ENCODE measurements at regions not wholly inside any gene's neighbourhood (a gene's known extent, or its start where the extent isn't known, plus 50 kb on each side); places are given as distances from the start of the nearest gene placed in this dataset.

GRCh38 chr3:113054552-113054951 lies 63.8 kb downstream of the GTPBP8 start (continued):
- no peak for TF ChIP-seq BRF2 (IDR thresholded peaks at IDR 0.05; ENCODE audit: borderline replicate concordance, insufficient read depth, insufficient read length)
- no peak for TF ChIP-seq ZNF134 (CRISPR knock-in tag; conservative IDR thresholded peaks at IDR 0.05)
- no peak for TF ChIP-seq CGGBP1 (CRISPR knock-in tag; IDR thresholded peaks at IDR 0.05)
- TF ChIP-seq ZNF140 (CRISPR knock-in tag; IDR thresholded peaks at IDR 0.05) = no peak
- no peak for TF ChIP-seq HDGF (IDR thresholded peaks at IDR 0.05)
- TF ChIP-seq NBN (IDR thresholded peaks at IDR 0.05; ENCODE audit: low read depth) = no peak
- TF ChIP-seq BRF1 (IDR thresholded peaks at IDR 0.05; ENCODE audit: borderline replicate concordance, extremely low read depth, insufficient read length) = no peak
- TF ChIP-seq IRF2 (CRISPR knock-in tag; IDR thresholded peaks at IDR 0.05) = no peak
- no peak for TF ChIP-seq E2F3 (CRISPR knock-in tag; IDR thresholded peaks at IDR 0.05)

GRCh38 chr3:113055201-113055600 lies 64.4 kb downstream of the GTPBP8 start:
- intact Hi-C loops (cut with micrococcal nuclease) = loop anchor here (10.0 kb wide), 1 partner anchor 570 kb away; no protein-coding TSS in a partner anchor
- H3K4me2 ChIP-seq (ENCODE audit: insufficient read depth, low read length) = no peak overlapping the region
- ATAC-seq (no peak), DNase-seq (ENCODE audit: extremely low read depth in 1 of 4, low spot score in 3 of 4) (no peak), FAIRE-seq (no peak)
- CTCF ChIA-PET (ENCODE audit: low intra/inter-chr PET ratio) = no interaction called here
- H3K4me1 ChIP-seq (replicated peaks in 1 of 2; ENCODE audit: control insufficient read depth in 2 of 2, insufficient read depth in 2 of 2, low read length in 2 of 2) = no peaks in the 10 kb centered on the region; a peak in 2 of 5 replicates
- H3K9me3 ChIP-seq (replicated peaks; ENCODE audit: control insufficient read depth, insufficient read depth, low read depth, low read length) = no peaks in the 10 kb centered on the region
- no peaks in the 10 kb centered on the region for H3K36me3 ChIP-seq (ENCODE audit: control insufficient read depth, insufficient read depth, low read length)
- H2AFZ ChIP-seq (ENCODE audit: low read depth, low read length) = no peak overlapping the region
- H3K9ac ChIP-seq (ENCODE audit: insufficient read depth in 1 of 2, low read depth in 2 of 2, low read length in 2 of 2) = no peak overlapping the region
- H3K27me3 ChIP-seq (ENCODE audit: control insufficient read depth in 2 of 2, insufficient read depth in 2 of 2, low read length in 2 of 2) = no peaks in the 10 kb centered on the region; a peak in 1 of 5 replicates
- POLR2A ChIA-PET = no interaction called here
- BruUV-seq (replicated peaks) = no TSS peak
- no peaks in the 10 kb centered on the region for H4K20me1 ChIP-seq (replicated peaks; ENCODE audit: control insufficient read depth, insufficient read depth, low read length)
- no peaks in the 10 kb centered on the region for H3K79me2 ChIP-seq (ENCODE audit: control insufficient read depth, insufficient read depth, low read length)
- in situ Hi-C loops (cut with MboI) = loop anchor here (25.0 kb wide), 1 partner anchor 557 kb away; no protein-coding TSS in a partner anchor
- H3K4me3 ChIP-seq = no peak overlapping the region
- H3K27ac ChIP-seq (ENCODE audit: extremely low read depth, low read depth, low read length) = no peak overlapping the region
- no peaks in the 10 kb centered on the region for H3K9me1 ChIP-seq (ENCODE audit: control insufficient read depth, insufficient read depth, low read length)
- no peak for TF ChIP-seq E4F1 (CRISPR knock-in tag; IDR thresholded peaks at IDR 0.05; ENCODE audit: borderline replicate concordance)
- TF ChIP-seq SRSF9 (IDR thresholded peaks at IDR 0.05; ENCODE audit: borderline replicate concordance, low read depth, low read length) = no peak
- no peak for TF ChIP-seq ZSCAN32 (CRISPR knock-in tag; IDR thresholded peaks at IDR 0.05)
- no peak for TF ChIP-seq ATF1 (CRISPR knock-in tag; IDR thresholded peaks at IDR 0.05)
- TF ChIP-seq ATF1 (tag; IDR thresholded peaks at IDR 0.05) = no peak
- TF ChIP-seq SMARCC2 (IDR thresholded peaks at IDR 0.05; ENCODE audit: low read depth) = no peak

All from K562 (cell line).